Esophagus muscularis mucosa (tissue), 4 donors: ENCODE measurements at regions not wholly inside any gene's neighbourhood (a gene's known extent, or its start where the extent isn't known, plus 50 kb on each side); places are given as distances from the start of the nearest gene placed in this dataset.

ENCODE experiments used
- DNase-seq: peaks from one replicate; pipeline ENCODE4 v3.0.0-alpha.2; 2017; ENCODE audit errors: extremely low spot score
- H3K27ac ChIP-seq, 4 donors: fragments of 200-600 bp; sonication (generic); replicated peaks in 1 of 4; 1 replicate in 3 of 4; 2 replicates in 1 of 4; pipeline ENCODE4 v1.5.1; 2016 to 2019; ENCODE audit warnings: mild to moderate bottlenecking in 1 of 4
- H3K27me3 ChIP-seq, 4 donors: fragments of 200-600 bp; sonication (generic); one replicate each; pipeline versions ENCODE4 v1.5.1 to v1.6.0; 2016 to 2019
- H3K36me3 ChIP-seq, 4 donors: fragments of 200-600 bp; sonication (generic); one replicate each; pipeline ENCODE4 v1.5.1; 2016 to 2019
- H3K4me1 ChIP-seq, 4 donors: fragments of 200-600 bp; sonication (generic); one replicate each; pipeline ENCODE4 v1.5.1; 2016 to 2019
- H3K4me3 ChIP-seq, 4 donors: fragments of 200-600 bp; sonication (generic); 1 replicate in 2 of 4; 2 replicates in 2 of 4; pipeline ENCODE4 v1.5.1; 2016 to 2019; ENCODE audit warnings: mild to moderate bottlenecking in 4 of 4, moderate library complexity in 1 of 4
- H3K9me3 ChIP-seq, 4 donors: fragments of 200-600 bp; sonication (generic); 1 replicate in 3 of 4; 2 replicates in 1 of 4; pipeline ENCODE4 v1.5.1; 2016 to 2019
- EP300 ChIP-seq: sonication (generic); formaldehyde crosslinking; IDR thresholded peaks from one replicate; pipeline ENCODE4 v1.6.1; 2017; ENCODE audit warnings: antibody characterized with exemption
- POLR2A ChIP-seq: fragments of 450-650 bp; IDR thresholded peaks from one replicate; pipeline ENCODE4 v1.6.1; 2017; ENCODE audit warnings: antibody characterized with exemption, moderate library complexity, mild to moderate bottlenecking, low read depth
- POLR2AphosphoS5 ChIP-seq, 2 donors: sonication (generic); formaldehyde crosslinking; IDR thresholded peaks; one replicate each; pipeline ENCODE4 v1.6.1; 2017; ENCODE audit warnings: antibody characterized with exemption in 2 of 2
- WGBS: methylation state at CpG from one replicate; pipeline ENCODE4 v1.1.5; 2018; 5-methylcytosine and 5-hydroxymethylcytosine counted together
- intact Hi-C: fragments of 100-400 bp; cut with DNase I; formaldehyde crosslinking; loops from one replicate; pipeline ENCODE4 v1.15.1; 2023
- TF ChIP-seq, protein P1 (sequence below), 3 experiments: fragments of 200-600 bp in 2 of 3; fragments of 450-650 bp in 1 of 3; sonication (generic) in 2 of 3; IDR thresholded peaks; one replicate each; pipeline ENCODE4 v1.5.1; 2017 to 2019; ENCODE audit warnings: antibody characterized with exemption in 3 of 3, mild to moderate bottlenecking in 2 of 3, moderate library complexity in 1 of 3

- TF ChIP-seq POLR2AphosphoS5 (IDR thresholded peaks at IDR 0.05): no peak
- TF ChIP-seq, protein P1, sequence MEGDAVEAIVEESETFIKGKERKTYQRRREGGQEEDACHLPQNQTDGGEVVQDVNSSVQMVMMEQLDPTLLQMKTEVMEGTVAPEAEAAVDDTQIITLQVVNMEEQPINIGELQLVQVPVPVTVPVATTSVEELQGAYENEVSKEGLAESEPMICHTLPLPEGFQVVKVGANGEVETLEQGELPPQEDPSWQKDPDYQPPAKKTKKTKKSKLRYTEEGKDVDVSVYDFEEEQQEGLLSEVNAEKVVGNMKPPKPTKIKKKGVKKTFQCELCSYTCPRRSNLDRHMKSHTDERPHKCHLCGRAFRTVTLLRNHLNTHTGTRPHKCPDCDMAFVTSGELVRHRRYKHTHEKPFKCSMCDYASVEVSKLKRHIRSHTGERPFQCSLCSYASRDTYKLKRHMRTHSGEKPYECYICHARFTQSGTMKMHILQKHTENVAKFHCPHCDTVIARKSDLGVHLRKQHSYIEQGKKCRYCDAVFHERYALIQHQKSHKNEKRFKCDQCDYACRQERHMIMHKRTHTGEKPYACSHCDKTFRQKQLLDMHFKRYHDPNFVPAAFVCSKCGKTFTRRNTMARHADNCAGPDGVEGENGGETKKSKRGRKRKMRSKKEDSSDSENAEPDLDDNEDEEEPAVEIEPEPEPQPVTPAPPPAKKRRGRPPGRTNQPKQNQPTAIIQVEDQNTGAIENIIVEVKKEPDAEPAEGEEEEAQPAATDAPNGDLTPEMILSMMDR (IDR thresholded peaks at IDR 0.05): no peak
- TF ChIP-seq EP300: no peak
- TF ChIP-seq POLR2A: no peak
- H3K9me3 ChIP-seq: no peaks in the 10 kb centered on the region
- no peak for DNase-seq
- peaks cover 59 to 93% (median 85%) of the 10 kb centered on the region in 4 donors for H3K4me1 ChIP-seq
- intact Hi-C loops: no loop called here
- H3K27ac ChIP-seq: peak overlapping the region; percentile 66 to 86 (median 79)
- H3K4me3 ChIP-seq: no peak overlapping the region
- no peaks in the 10 kb centered on the region for H3K36me3 ChIP-seq
- H3K27me3 ChIP-seq: no peaks in the 10 kb centered on the region
- 59% methylated on average over 11 of the region's 11 CpGs for WGBS
These were observed 156.8 kb downstream of the MACROH2A1 start for GRCh38 chr5:135242021-135242865.

DNA sequence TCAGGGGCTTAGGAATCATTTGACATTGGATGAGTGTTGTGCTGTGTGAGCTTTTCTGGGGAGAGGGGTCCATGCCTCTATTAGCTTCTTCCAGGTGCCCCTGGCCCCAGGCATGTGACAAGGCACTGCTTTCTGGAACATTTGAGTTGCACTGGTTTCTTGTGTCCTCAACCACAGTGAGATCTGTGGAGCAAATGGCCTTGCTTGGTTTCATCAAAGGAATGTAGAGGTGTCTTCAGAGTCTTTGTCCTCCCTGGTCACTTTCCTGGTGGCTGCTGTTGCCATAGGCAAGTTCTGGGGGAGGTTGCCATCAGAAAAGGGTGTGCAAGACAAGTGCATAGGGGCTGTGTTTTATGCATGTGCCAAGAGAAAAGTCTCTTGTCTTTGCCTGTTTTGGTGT, 157.5 kb downstream of the MACROH2A1 start:
- peak; percentile 62 for DNase-seq
- TF ChIP-seq POLR2A (no peak), EP300 (no peak), POLR2AphosphoS5 (IDR thresholded peaks at IDR 0.05) (no peak)
- TF ChIP-seq, protein P1 (IDR thresholded peaks at IDR 0.05): no peak
- Histone ChIP-seq H3K4me3 (no peak overlapping the region), H3K27me3 (no peaks in the 10 kb centered on the region), H3K4me1 (peaks cover 52 to 93% (median 85%) of the 10 kb centered on the region in 4 donors), H3K36me3 (no peaks in the 10 kb centered on the region), H3K27ac (peak overlapping the region in 2 of 4 donors; percentile 66 to 77), H3K9me3 (no peaks in the 10 kb centered on the region)
- intact Hi-C loops: no loop called here

DNA sequence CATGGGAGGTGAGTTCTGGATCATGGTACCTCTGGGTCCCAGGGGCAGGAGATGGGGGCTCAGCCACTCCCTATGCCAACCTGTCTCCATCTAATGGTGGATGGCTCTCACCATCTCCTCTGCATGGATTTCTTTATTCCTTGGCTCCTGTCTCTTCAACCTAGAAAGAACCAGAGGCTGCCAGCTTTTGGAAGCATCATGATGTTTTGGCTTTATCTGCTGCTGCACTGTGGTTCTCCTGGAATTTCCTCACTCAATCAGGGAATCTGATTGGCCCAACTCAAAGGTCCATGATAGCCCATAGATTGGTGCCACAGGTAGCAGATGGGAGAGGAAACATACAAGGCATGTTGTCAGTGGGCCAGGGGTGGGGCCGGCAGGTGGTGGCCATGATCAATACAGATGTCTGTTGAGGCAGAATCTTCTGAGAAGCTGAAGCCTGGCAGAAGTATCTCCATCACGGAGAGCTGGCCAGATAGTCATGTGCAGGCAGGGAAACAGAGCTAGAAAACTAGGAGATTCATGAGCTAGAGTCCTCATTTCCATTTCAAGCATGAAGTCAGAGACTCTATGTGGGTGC, 158.2 kb downstream of the MACROH2A1 start:
- no peak overlapping the region for H3K4me3 ChIP-seq
- H3K4me1 ChIP-seq: peaks cover 51 to 87% (median 80%) of the 10 kb centered on the region in 4 donors
- TF ChIP-seq, protein P1 (IDR thresholded peaks at IDR 0.05): no peak
- no peak for TF ChIP-seq POLR2AphosphoS5 (IDR thresholded peaks at IDR 0.05)
- TF ChIP-seq EP300: no peak
- no peak for TF ChIP-seq POLR2A
- H3K9me3 ChIP-seq: no peaks in the 10 kb centered on the region
- H3K27me3 ChIP-seq: no peaks in the 10 kb centered on the region
- 100% methylated on average over 1 of the region's 2 CpGs for WGBS
- H3K27ac ChIP-seq: no peak overlapping the region
- intact Hi-C loops: no loop called here
- no peaks in the 10 kb centered on the region for H3K36me3 ChIP-seq
- peak; percentile 81 for DNase-seq

DNA sequence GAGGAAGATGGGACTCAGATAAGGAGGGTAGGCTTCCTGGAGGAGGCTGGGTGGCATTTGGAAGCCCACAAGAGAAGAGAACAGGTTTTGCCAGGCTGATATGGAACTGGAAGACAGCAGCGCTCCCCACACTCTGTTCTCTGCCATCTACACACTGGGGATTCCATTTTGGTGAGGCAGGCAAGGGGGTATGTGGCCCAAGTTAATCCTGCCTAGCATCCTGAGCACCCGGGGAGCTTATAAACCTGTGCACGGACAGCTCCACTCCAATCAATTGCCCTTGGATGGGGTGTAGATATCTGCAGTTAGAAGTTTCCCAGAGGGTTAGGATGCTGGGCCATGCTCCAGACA, 158.8 kb downstream of the MACROH2A1 start:
- 100% methylated on average over 1 of the region's 3 CpGs for WGBS
- Histone ChIP-seq H3K36me3 (no peaks in the 10 kb centered on the region), H3K27me3 (no peaks in the 10 kb centered on the region), H3K4me3 (no peak overlapping the region), H3K9me3 (no peaks in the 10 kb centered on the region), H3K27ac (no peak overlapping the region), H3K4me1 (peaks cover 45 to 81% (median 74%) of the 10 kb centered on the region in 4 donors)
- TF ChIP-seq, protein P1 (IDR thresholded peaks at IDR 0.05): no peak
- TF ChIP-seq POLR2A (no peak), EP300 (no peak), POLR2AphosphoS5 (IDR thresholded peaks at IDR 0.05) (no peak)
- intact Hi-C loops: no loop called here
- DNase-seq: no peak
